Gastroesophageal sphincter (tissue), 3 donors: ENCODE measurements at regions not wholly inside any gene's neighbourhood (a gene's known extent, or its start where the extent isn't known, plus 50 kb on each side); places are given as distances from the start of the nearest gene placed in this dataset.

ENCODE experiments used
- EP300 ChIP-seq: sonication (generic); formaldehyde crosslinking; IDR thresholded peaks from one replicate; pipeline ENCODE4 v1.6.1; 2017; ENCODE audit warnings: antibody characterized with exemption, mild to moderate bottlenecking
- POLR2A ChIP-seq, 2 donors: fragments of 450-650 bp; IDR thresholded peaks; one replicate each; pipeline ENCODE4 v1.6.1; 2017; ENCODE audit warnings: antibody characterized with exemption in 2 of 2, mild to moderate bottlenecking in 2 of 2, moderate library complexity in 1 of 2
- TF ChIP-seq, protein P1 (sequence below), 4 experiments: fragments of 200-600 bp in 2 of 4; fragments of 450-650 bp in 2 of 4; sonication (generic) in 1 of 4; IDR thresholded peaks; one replicate each; pipeline ENCODE4 v1.5.1; 2017 to 2019; ENCODE audit warnings: antibody characterized with exemption in 4 of 4, mild to moderate bottlenecking in 2 of 4, moderate library complexity in 2 of 4

- TF ChIP-seq EP300 (no peak), POLR2A (IDR thresholded peaks at IDR 0.05) (no peak)
- TF ChIP-seq, protein P1, sequence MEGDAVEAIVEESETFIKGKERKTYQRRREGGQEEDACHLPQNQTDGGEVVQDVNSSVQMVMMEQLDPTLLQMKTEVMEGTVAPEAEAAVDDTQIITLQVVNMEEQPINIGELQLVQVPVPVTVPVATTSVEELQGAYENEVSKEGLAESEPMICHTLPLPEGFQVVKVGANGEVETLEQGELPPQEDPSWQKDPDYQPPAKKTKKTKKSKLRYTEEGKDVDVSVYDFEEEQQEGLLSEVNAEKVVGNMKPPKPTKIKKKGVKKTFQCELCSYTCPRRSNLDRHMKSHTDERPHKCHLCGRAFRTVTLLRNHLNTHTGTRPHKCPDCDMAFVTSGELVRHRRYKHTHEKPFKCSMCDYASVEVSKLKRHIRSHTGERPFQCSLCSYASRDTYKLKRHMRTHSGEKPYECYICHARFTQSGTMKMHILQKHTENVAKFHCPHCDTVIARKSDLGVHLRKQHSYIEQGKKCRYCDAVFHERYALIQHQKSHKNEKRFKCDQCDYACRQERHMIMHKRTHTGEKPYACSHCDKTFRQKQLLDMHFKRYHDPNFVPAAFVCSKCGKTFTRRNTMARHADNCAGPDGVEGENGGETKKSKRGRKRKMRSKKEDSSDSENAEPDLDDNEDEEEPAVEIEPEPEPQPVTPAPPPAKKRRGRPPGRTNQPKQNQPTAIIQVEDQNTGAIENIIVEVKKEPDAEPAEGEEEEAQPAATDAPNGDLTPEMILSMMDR (IDR thresholded peaks at IDR 0.05), result no peak
Measured at GRCh38 chr10:125536236-125536635, 146.7 kb downstream of the TEX36 start.
